CD4-positive, alpha-beta T cell treated with Interleukin-17A for 1 hour (primary cell): ENCODE measurements at regions not wholly inside any gene's neighbourhood (a gene's known extent, or its start where the extent isn't known, plus 50 kb on each side); places are given as distances from the start of the nearest gene placed in this dataset.

Source experiments
- DNase-seq: peaks from one replicate; pipeline ENCODE4 v3.0.0-alpha.2; 2020

- no peak for DNase-seq
Measured at GRCh38 chr2:39515273-39515896, 78.3 kb upstream of the MAP4K3 start.

DNA sequence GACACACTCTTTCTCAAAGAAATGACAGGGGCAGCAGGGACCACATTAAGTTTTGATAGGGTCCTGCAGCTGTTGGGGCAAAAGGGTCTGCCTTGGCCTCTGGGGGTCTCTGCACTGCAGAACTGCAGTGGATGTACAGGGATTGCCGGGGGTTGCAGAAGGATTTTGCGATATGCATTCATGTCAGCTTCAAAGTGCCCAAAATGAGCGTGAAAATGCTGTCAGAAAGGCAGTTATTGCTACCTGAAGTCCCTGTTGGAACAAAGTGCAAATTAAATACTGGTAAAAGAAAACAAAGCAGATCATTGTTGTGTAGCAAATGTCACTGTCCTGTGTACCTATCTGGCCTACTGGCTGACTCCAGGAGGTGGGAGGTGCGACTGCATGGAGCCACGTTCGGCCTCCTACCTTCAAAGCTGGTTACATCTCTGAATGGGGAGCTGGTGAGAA lies 78.8 kb upstream of the MAP4K3 start:
- DNase-seq = no peak

DNA sequence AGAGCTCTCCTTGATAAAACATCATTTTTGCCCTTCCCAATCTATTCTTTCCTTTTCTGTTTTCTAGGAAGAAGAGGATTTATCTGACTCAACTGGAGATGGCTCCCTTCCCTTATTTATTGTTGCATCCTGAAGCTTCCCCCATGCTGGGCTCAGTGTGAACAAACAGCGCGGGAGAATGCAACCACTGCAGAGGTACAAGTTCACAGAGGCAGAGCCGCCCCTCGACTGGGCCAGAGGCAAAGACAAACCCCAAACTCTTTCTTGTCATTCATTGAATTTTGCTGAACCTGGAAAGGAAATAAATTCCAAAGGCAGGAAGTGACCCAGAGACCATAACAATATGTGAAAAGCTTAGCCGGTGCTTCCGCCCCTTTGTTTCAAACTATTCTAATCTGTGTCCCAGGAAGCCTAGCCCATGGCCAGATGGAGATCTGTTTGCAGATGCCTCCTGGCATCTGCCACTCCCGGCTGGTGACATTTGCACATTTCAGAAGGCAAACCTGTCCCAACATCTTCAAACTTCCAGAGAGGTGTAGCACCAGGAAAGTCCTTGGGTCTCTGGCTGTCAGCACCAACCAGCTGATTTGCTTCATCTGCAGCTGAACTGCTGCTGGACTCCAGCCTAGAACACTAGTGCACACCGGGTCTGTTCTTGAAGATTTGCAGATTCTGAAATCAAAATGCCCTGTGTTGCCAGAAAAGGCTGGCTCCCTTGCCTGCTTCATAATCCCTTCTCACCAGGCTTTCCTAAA lies 79.4 kb upstream of the MAP4K3 start:
- no peak for DNase-seq

GRCh38 chr2:39517102-39517436 lies 80.0 kb upstream of the MAP4K3 start:
- DNase-seq = no peak

- DNase-seq = no peak
Measured at GRCh38 chr2:39517622-39518021, 80.5 kb upstream of the MAP4K3 start.

GRCh38 chr2:39519886-39520285 lies 82.8 kb upstream of the MAP4K3 start:
- DNase-seq = no peak

- no peak for DNase-seq
Measured at GRCh38 chr2:39521876-39522517, 84.9 kb upstream of the MAP4K3 start.

GRCh38 chr2:39522518-39522877 lies 85.4 kb upstream of the MAP4K3 start:
- DNase-seq = no peak

DNA sequence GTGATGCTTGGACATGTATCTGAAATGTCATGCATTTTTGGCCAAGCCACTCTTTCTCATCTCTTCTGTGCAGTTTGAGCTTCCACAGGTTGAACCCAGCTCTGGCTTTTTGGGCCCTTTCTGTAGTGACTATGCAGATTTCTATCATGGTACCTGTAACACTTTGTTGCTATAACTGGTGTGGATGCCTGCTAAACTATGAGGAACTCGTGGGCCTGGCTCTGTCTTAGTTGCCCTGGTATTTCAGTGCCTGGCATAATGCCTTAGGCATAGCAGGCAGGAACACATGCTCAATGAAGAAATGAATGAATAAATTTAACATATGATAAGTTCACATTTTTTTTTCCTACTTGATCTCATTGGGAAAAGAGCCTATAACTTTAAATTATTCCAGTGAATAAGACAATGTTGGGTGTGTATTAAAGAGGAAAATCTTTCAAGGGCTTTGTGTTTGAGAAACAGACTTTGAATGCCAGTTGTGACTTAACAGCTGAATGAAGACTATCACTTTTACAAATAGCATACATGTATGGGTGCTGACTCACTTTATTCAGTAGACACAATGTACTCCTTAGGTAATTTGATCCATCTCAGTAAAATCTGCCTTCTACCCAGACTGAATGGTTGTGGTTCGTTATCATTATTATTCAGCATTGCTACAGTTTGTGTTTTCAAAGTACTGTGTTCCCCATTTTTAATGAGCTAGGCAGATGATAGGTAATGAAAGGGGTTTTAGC lies 86.4 kb upstream of the MAP4K3 start:
- DNase-seq = no peak

GRCh38 chr2:39524061-39524460 lies 87.0 kb upstream of the MAP4K3 start:
- DNase-seq = no peak

- DNase-seq = no peak
Measured at GRCh38 chr2:39524756-39525635, 87.9 kb upstream of the MAP4K3 start.

DNA sequence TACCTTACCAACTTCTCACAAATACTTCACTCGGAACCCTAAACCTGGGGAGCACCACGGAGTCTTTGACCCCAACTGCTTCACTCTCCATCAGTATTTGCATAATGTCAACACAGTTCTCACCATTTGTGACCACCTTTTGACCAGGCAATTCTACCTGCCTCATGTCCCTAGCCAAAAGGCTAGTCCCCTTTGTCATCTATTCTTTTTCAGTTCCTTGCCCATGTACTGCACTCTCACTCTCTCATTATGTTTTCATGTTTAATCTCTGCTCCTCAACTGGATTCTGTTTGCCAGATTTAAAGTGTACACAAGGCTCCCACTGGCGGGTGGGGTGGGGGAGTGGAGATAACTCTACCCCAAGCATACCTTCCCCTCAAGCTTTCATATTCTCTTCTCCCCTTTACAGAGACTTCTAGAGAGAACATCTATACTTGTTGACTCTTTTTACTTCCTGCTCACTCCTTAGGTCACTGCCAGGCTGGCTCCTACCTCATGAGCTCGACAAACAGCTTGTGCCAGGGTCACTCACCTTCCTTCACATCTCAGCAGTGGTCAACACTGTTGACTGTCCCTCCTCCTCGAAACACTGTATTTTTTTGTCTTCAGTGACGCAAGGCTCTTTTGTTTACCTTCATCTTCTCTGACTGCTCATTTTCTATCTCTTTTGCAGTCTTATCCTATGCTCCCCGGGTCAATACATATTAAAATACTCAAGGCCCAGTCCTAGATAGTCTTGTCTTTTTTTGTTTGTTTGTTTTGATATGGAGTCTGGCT lies 88.7 kb upstream of the MAP4K3 start:
- no peak for DNase-seq

DNA sequence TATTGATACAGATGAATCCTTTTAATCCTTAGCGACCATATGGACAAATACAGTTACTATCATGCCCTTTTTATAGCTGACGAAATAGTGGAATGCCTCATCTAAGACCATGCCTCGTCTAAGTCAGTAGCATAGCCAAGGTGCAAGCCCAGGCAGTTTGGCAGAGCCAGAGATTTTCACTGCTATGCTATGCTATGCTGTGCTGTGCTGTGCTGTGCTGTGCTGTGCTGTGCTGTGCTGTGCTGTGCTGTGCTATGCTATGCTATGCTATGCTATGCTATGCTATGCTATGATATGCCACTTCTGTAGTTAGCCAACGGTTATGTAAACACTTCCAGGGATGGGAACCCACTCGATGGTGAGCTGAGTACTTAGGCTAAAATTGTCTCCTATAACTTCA lies 91.6 kb upstream of the MAP4K3 start:
- DNase-seq = no peak

GRCh38 chr2:39529836-39530235 lies 92.8 kb upstream of the MAP4K3 start:
- no peak for DNase-seq

GRCh38 chr2:39530411-39530866 lies 93.4 kb upstream of the MAP4K3 start:
- DNase-seq = no peak

DNA sequence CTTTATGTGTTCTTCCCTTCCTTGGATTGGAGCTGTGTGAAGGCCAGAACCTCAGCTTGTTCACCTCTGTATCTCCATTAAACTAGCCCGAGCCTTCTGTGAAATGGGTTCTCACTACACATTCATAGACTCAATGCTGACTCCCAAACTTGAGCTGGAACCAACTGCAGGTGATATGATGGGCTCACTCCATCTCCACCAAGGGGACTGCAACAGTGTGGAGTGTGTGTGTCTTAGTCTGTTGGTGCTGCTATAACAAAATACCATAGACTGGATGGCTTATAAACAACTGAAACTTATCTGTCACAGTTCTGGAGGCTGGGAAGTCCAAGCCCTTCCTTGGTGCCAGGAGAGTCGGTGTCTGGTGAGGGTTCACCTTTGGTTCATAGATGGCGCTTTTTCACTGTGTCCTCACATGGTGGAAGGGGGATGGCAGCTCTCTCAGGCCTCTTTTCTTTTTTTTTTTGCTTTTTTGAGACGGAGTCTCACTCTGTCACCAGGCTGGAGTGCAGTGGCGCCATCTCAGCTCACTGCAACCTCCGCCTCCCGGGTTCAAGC lies 94.2 kb upstream of the MAP4K3 start:
- DNase-seq = no peak

DNA sequence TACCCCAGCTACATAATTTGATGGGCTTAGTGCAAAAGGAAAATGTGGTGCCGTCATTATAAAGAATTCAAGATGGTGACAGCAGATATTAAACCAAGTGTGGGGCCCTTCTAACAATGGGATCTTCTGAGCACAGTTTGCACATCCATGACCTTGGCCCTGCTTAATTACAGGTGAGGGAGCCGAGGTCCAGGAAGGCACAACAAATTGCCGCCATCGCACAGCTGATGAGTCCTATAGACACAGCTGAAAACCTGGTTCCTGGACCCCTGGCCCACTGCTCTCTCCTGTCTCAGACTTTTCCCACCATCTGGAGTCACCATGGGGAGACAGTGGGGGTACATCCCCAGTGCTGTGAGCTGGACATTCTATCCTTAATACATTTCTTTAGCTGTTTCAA lies 95.8 kb upstream of the MAP4K3 start:
- no peak for DNase-seq

- no peak for DNase-seq
Measured at GRCh38 chr2:39534095-39534711, 97.1 kb upstream of the MAP4K3 start.

- DNase-seq = no peak
Measured at GRCh38 chr2:39535636-39536185, 98.6 kb upstream of the MAP4K3 start.

- DNase-seq = no peak
Measured at GRCh38 chr2:39537150-39537549, 100.1 kb upstream of the MAP4K3 start.

GRCh38 chr2:39538718-39539117 lies 101.6 kb upstream of the MAP4K3 start:
- no peak for DNase-seq
